ENCODE measurements at regions not wholly inside any gene's neighbourhood (a gene's known extent, or its start where the extent isn't known, plus 50 kb on each side); places are given as distances from the start of the nearest gene placed in this dataset.
A peak's percentile ranks its signal among the peaks of the same experiment; 100 is the strongest.
"Not testable (repeated sequence)": the region's sequence is repeated elsewhere in the genome, so short reads cannot be mapped to it uniquely, and the experiment has no call there.

- not testable (repeated sequence) for H3K27me3 ChIP-seq; H3K9me3 ChIP-seq (replicated peaks); H3K4me3 ChIP-seq; H3K27ac ChIP-seq; DNase-seq; H3K36me3 ChIP-seq
- peaks cover 36% of the 10 kb centered on the region for H3K4me1 ChIP-seq
Measured at GRCh38 chr4:74505355-74505978, 60.5 kb downstream of the AREG start.

- not testable (repeated sequence) for H3K27me3 ChIP-seq; H3K4me1 ChIP-seq; DNase-seq; H3K9me3 ChIP-seq (replicated peaks); H3K36me3 ChIP-seq; H3K27ac ChIP-seq; H3K4me3 ChIP-seq
Measured at GRCh38 chr4:74509363-74509762, 64.4 kb downstream of the AREG start.

GRCh38 chr4:74516303-74516702 lies 71.4 kb downstream of the AREG start:
- H3K4me1 ChIP-seq: no peaks in the 10 kb centered on the region
- H3K27me3 ChIP-seq: no peaks in the 10 kb centered on the region
- no peak overlapping the region for H3K4me3 ChIP-seq
- no peak overlapping the region for H3K27ac ChIP-seq
- DNase-seq: no peak
- no peaks in the 10 kb centered on the region for H3K36me3 ChIP-seq
- H3K9me3 ChIP-seq (replicated peaks): no peaks in the 10 kb centered on the region

DNA sequence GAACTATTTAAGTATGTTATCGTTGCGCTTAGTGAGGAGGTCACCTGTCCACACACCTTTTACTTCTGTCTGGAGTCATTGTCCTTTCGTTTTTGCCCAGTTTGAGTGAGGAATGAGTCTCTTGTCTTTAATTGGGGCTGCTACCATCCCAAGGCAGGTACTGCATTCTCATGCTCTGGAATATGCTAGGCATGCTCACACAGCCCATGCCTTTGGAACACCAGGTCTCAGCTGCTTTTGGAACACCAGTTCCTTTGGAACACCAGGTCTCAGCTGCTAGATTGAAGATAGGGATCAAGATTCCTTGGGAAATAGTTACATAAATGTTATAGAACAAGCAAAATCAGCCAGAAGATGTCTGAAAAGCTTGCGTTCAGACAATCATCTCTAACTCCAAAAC lies 73.1 kb downstream of the AREG start:
- H3K9me3 ChIP-seq (replicated peaks): no peaks in the 10 kb centered on the region
- H3K4me3 ChIP-seq: no peak overlapping the region
- DNase-seq: no peak
- no peaks in the 10 kb centered on the region for H3K27me3 ChIP-seq
- H3K27ac ChIP-seq: no peak overlapping the region
- no peaks in the 10 kb centered on the region for H3K4me1 ChIP-seq
- no peaks in the 10 kb centered on the region for H3K36me3 ChIP-seq

DNA sequence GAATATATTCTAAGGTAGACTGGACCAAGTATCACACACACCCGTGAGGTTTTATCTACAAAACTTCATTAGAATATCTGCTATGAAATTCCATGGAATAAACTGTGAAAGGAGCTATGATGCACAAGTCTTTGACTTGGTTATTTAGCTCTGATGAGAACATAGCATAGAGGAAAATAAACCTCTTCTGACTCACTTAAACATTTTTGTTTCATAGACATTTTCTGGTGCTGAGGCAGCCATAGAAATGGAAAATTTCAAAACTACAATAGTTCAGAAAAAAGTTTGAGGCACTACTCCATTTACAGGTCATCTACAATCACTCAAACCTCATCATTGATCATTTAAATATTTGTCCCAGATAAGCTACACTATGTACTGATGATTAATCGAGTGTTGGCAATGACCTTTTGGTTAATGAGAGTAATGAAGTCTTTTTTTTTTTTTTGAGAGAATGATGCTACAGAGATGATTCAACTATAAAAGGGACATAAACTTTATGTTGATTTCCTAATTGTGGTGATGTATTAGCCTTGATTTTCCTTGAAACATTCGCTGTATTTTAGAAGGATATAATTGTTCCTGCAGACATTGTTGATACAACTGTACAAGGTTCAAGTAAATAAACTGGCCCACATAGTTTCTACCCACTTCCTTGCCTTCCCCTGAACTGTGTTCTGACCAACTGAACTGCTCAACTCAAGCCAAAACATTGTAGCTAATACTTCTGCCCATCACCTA lies 77.5 kb downstream of the AREG start:
- Histone ChIP-seq H3K9me3 (replicated peaks) (no peaks in the 10 kb centered on the region), H3K4me3 (no peak overlapping the region), H3K36me3 (no peaks in the 10 kb centered on the region), H3K27ac (no peak overlapping the region), H3K27me3 (no peaks in the 10 kb centered on the region), H3K4me1 (no peaks in the 10 kb centered on the region)
- no peak for DNase-seq

DNA sequence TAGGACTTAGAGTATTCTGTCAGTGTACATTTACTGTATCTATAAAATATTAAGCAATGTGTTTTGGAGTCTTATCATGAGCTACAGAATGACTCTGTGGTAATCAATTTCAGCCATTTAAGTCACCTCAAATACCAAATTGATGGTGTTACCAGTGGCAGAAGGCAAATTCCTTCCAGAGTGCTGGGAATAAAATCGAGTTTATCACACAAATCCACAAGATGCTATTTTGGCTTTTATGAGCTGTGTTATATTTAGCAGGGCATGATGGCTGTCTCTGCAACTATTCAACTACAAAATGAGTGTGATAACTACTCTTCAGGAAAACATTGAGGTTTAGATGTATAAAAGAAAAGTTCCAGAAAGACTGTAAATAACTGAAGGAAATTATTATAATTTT lies 78.2 kb downstream of the AREG start:
- no peak overlapping the region for H3K27ac ChIP-seq
- no peak for DNase-seq
- no peaks in the 10 kb centered on the region for H3K36me3 ChIP-seq
- H3K27me3 ChIP-seq: no peaks in the 10 kb centered on the region
- H3K4me1 ChIP-seq: no peaks in the 10 kb centered on the region
- H3K9me3 ChIP-seq (replicated peaks): no peaks in the 10 kb centered on the region
- no peak overlapping the region for H3K4me3 ChIP-seq

DNA sequence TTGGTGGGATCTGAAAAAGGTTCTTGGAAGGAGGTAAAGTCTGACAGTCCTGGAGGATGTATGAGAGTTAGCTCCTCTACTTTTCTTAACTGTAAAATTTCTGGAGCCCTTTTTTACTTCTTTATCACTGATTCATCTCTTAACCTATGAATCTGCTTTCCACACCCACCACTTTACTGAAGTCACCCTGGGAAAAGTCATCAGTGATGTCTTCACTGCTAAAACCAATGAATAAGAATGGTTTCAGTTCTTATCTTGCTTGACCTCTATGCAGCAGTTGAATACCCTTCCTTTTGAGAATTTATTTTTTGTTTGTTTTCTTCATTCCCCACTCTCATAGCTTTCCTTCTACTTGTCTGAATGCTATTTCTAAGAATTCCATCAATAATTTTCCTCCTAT lies 80.0 kb downstream of the AREG start:
- Histone ChIP-seq H3K9me3 (replicated peaks) (no peaks in the 10 kb centered on the region), H3K27ac (no peak overlapping the region), H3K4me3 (no peak overlapping the region), H3K36me3 (no peaks in the 10 kb centered on the region), H3K27me3 (no peaks in the 10 kb centered on the region), H3K4me1 (no peaks in the 10 kb centered on the region)
- no peak for DNase-seq

DNA sequence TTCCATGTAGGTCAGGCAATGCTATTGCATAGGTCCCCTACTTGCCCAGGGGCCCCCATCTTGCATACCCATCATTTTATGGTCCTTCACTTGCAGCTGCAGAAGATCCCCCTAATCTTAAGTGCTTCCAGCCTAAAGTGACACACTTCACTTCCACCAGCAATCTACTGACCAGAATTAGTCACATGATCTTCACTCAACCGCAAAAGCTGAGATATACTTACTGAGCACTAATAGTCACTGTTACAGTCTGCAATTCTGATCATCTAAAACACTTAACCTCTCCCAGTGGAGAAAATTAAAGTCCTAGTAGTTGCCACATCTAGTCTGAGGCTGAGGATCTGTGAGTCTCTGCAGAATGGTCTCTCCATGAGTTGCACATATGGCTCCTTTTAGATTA lies 82.1 kb downstream of the AREG start:
- Histone ChIP-seq H3K36me3 (no peaks in the 10 kb centered on the region), H3K27ac (no peak overlapping the region), H3K9me3 (replicated peaks) (no peaks in the 10 kb centered on the region), H3K27me3 (no peaks in the 10 kb centered on the region), H3K4me3 (no peak overlapping the region), H3K4me1 (no peaks in the 10 kb centered on the region)
- no peak for DNase-seq

DNA sequence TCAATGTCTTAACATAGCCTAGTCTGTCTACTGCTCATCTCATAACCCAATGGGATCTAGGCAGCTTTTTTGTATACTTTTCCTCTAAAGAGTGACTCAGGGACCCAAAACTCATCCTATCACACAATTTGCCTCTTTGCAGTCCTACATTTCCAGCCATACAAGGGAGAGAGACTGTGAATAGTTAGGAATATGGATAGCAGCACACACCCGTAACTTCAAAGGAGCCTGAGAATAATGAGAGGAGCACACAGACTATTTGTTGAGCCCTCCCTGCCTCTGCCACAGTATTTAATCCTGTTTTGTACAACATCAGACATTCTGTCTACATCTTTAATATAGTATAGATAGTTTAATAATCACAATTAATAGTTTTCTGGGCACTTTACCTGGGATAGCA lies 83.2 kb downstream of the AREG start:
- Histone ChIP-seq H3K36me3 (no peaks in the 10 kb centered on the region), H3K27me3 (no peaks in the 10 kb centered on the region), H3K27ac (no peak overlapping the region), H3K4me3 (no peak overlapping the region), H3K4me1 (no peaks in the 10 kb centered on the region), H3K9me3 (replicated peaks) (no peaks in the 10 kb centered on the region)
- DNase-seq: no peak

GRCh38 chr4:74529284-74530041 lies 84.5 kb downstream of the AREG start:
- no peaks in the 10 kb centered on the region for H3K9me3 ChIP-seq (replicated peaks)

GRCh38 chr4:74531963-74532794 lies 87.2 kb downstream of the AREG start:
- Histone ChIP-seq H3K27me3 (no peaks in the 10 kb centered on the region), H3K4me3 (no peak overlapping the region), H3K9me3 (replicated peaks) (no peaks in the 10 kb centered on the region), H3K27ac (no peak overlapping the region), H3K4me1 (no peaks in the 10 kb centered on the region), H3K36me3 (no peaks in the 10 kb centered on the region)
- peak; percentile 14 to 65 for DNase-seq

More at GRCh38 chr4:74529284-74530041, 84.5 kb downstream of the AREG start:
- no peak for DNase-seq
- Histone ChIP-seq H3K4me1 (no peaks in the 10 kb centered on the region), H3K27me3 (no peaks in the 10 kb centered on the region), H3K36me3 (no peaks in the 10 kb centered on the region), H3K4me3 (no peak overlapping the region), H3K27ac (no peak overlapping the region)

GRCh38 chr4:74534121-74534520 lies 89.2 kb downstream of the AREG start:
- Histone ChIP-seq H3K27me3 (no peaks in the 10 kb centered on the region), H3K4me1 (no peaks in the 10 kb centered on the region), H3K36me3 (no peaks in the 10 kb centered on the region), H3K27ac (no peak overlapping the region), H3K4me3 (no peak overlapping the region), H3K9me3 (replicated peaks) (no peaks in the 10 kb centered on the region)
- DNase-seq: no peak

DNA sequence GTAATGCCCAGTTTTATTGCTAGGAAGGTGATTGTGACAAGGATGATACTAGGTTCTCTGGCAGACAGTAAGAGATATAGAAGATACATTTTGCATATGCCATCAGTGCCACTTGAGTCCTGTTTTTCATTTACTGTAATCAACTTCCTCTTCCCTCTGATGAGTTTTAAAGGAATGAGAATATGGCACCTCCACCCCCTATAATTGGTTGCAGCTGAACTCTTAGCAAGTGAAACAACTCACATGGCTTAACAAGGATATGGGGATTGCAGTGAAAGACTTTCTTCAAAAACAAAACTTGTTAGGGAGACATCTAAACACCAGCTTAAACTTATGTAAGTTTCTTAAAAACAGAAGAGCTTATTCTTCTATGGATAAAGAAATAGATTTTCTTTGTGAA lies 90.0 kb downstream of the AREG start:
- no peak for DNase-seq
- Histone ChIP-seq H3K27ac (no peak overlapping the region), H3K9me3 (replicated peaks) (no peaks in the 10 kb centered on the region), H3K4me3 (no peak overlapping the region), H3K27me3 (no peaks in the 10 kb centered on the region), H3K36me3 (no peaks in the 10 kb centered on the region), H3K4me1 (no peaks in the 10 kb centered on the region)

- H3K36me3 ChIP-seq: no peaks in the 10 kb centered on the region
- H3K27ac ChIP-seq: no peak overlapping the region
- H3K4me3 ChIP-seq: no peak overlapping the region
- no peaks in the 10 kb centered on the region for H3K4me1 ChIP-seq
- H3K9me3 ChIP-seq (replicated peaks): no peaks in the 10 kb centered on the region
- no peaks in the 10 kb centered on the region for H3K27me3 ChIP-seq
- no peak for DNase-seq
Measured at GRCh38 chr4:74535512-74535911, 90.6 kb downstream of the AREG start.

GRCh38 chr4:74536557-74536956 lies 91.6 kb downstream of the AREG start:
- Histone ChIP-seq H3K36me3 (no peaks in the 10 kb centered on the region), H3K4me1 (no peaks in the 10 kb centered on the region), H3K27me3 (no peaks in the 10 kb centered on the region), H3K4me3 (no peak overlapping the region), H3K27ac (no peak overlapping the region), H3K9me3 (replicated peaks) (no peaks in the 10 kb centered on the region)
- DNase-seq: no peak
